22Rv1 (cell line): ENCODE measurements at regions not wholly inside any gene's neighbourhood (a gene's known extent, or its start where the extent isn't known, plus 50 kb on each side); places are given as distances from the start of the nearest gene placed in this dataset.

ENCODE experiments used
- H3K27ac ChIP-seq: fragments of 450-650 bp; 2 replicates; pipeline ENCODE4 v1.5.1; 2017
- CTCF ChIP-seq: fragments of 450-650 bp; IDR thresholded peaks from 2 replicates; pipeline ENCODE4 v1.5.1; 2017; ENCODE audit warnings: mild to moderate bottlenecking
- ZFX ChIP-seq: fragments of 450-650 bp; IDR thresholded peaks from 2 replicates; pipeline ENCODE4 v1.6.1; 2017; ENCODE audit warnings: antibody characterized with exemption, borderline replicate concordance

GRCh38 chr7:115674467-115675024 lies 356.0 kb downstream of the TFEC start:
- TF ChIP-seq CTCF (no peak), ZFX (no peak)
- H3K27ac ChIP-seq, result no peak overlapping the region

DNA sequence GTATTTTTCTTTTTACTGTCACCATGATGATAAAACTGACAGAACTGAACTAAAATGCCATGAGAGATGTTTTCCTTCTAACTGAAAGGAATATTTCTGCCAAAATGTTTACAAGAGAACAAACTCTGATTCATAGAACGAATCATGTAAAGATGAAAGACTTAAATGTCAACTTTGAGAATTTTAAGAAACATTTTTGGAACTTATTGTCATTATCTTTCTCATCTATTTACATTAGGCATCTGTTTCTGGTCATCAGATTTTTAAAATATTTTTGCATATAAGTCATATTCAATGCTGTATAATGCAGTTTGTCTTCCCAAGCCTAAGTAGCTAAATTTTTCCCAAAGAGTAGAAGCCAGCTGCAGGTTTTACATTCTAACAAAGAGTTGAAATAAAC lies 358.5 kb downstream of the TFEC start:
- TF ChIP-seq CTCF (no peak), ZFX (no peak)
- no peak overlapping the region for H3K27ac ChIP-seq

- H3K27ac ChIP-seq, result no peak overlapping the region
- no peak for TF ChIP-seq ZFX
- no peak for TF ChIP-seq CTCF
These were observed 367.9 kb downstream of the TFEC start for GRCh38 chr7:115662676-115663075.

GRCh38 chr7:115662120-115662519 lies 368.4 kb downstream of the TFEC start:
- TF ChIP-seq ZFX (no peak), CTCF (no peak)
- H3K27ac ChIP-seq, result no peak overlapping the region

- TF ChIP-seq CTCF (no peak), ZFX (no peak)
- no peak overlapping the region for H3K27ac ChIP-seq
These were observed 372.3 kb downstream of the TFEC start for GRCh38 chr7:115658223-115658622.

GRCh38 chr7:115654384-115655214 lies 376.0 kb downstream of the TFEC start:
- no peak for TF ChIP-seq CTCF
- TF ChIP-seq ZFX, result no peak

DNA sequence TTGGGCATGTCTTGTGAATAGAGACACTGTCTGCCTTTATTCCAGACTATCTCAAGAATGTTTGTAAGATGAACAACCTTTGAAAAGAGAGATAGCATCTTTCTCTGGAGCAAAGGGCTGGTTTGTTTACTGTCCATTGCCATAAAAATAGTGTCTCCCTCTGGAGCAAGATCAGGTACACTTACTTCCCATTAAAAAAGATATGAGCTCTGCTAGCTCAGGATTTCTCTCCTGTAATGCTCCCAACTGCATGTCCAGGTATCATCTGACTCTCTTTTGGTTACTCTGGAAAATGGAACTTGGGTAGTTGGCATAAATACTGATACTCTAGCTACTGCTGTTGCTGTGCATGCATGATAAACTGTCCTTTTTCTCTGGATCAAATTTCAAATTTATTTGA lies 381.1 kb downstream of the TFEC start:
- peak overlapping the region; percentile 12; the same call in 1 of the 2 replicates for H3K27ac ChIP-seq
- TF ChIP-seq CTCF, result no peak
- TF ChIP-seq ZFX, result no peak

More at GRCh38 chr7:115654384-115655214, 376.0 kb downstream of the TFEC start:
- no peak overlapping the region for H3K27ac ChIP-seq
